NB4 (cell line): ENCODE measurements at regions not wholly inside any gene's neighbourhood (a gene's known extent, or its start where the extent isn't known, plus 50 kb on each side); places are given as distances from the start of the nearest gene placed in this dataset.
"Not testable (repeated sequence)": the region's sequence is repeated elsewhere in the genome, so short reads cannot be mapped to it uniquely, and the experiment has no call there.

Source experiments
- DNase-seq: peaks from one replicate; pipeline ENCODE4 v3.0.0; 2010; ENCODE audit warnings: low read depth
- H3K4me3 ChIP-seq: one replicate; pipeline ENCODE4 v1.5.1; 2011; ENCODE audit warnings: mild to moderate bottlenecking, low read depth, low read length, moderate library complexity
- CTCF ChIP-seq: IDR thresholded peaks from one replicate; pipeline ENCODE4 v1.5.1; 2012; ENCODE audit warnings: low read depth, low read length
- MAX ChIP-seq: IDR thresholded peaks from 2 replicates; pipeline ENCODE4 v1.6.1; 2011; ENCODE audit warnings: low read depth, low read length
- MYC ChIP-seq: IDR thresholded peaks from 2 replicates; pipeline ENCODE4 v1.6.1; 2011; ENCODE audit warnings: low read depth, low read length
- POLR2A ChIP-seq: IDR thresholded peaks from 2 replicates; pipeline ENCODE4 v1.6.1; 2011; ENCODE audit warnings: mild to moderate bottlenecking; ENCODE audit not compliant: insufficient read length; ENCODE audit errors: extremely low read depth

- no peak for TF ChIP-seq POLR2A
- no peak for TF ChIP-seq MAX
- TF ChIP-seq MYC = no peak
- no peak for TF ChIP-seq CTCF
- no peak overlapping the region for H3K4me3 ChIP-seq
- DNase-seq = no peak
Measured at GRCh38 chr15:95075792-95076677, 844.7 kb downstream of the MCTP2 start.

GRCh38 chr15:95076678-95076990 lies 845.3 kb downstream of the MCTP2 start:
- TF ChIP-seq CTCF (no peak), MAX (no peak), MYC (no peak), POLR2A (no peak)
- no peak for DNase-seq
- no peak overlapping the region for H3K4me3 ChIP-seq

- H3K4me3 ChIP-seq = no peak overlapping the region
- DNase-seq = no peak
- TF ChIP-seq POLR2A = no peak
- TF ChIP-seq MAX = no peak
- no peak for TF ChIP-seq CTCF
- no peak for TF ChIP-seq MYC
Measured at GRCh38 chr15:95078003-95078402, 846.6 kb downstream of the MCTP2 start.

- not testable (repeated sequence) for H3K4me3 ChIP-seq, DNase-seq
Measured at GRCh38 chr15:95080228-95080627, 848.9 kb downstream of the MCTP2 start.

- TF ChIP-seq CTCF (no peak), MYC (no peak), POLR2A (no peak), MAX (no peak)
- DNase-seq = no peak
- H3K4me3 ChIP-seq = no peak overlapping the region
Measured at GRCh38 chr15:95085056-95085455, 853.7 kb downstream of the MCTP2 start.

GRCh38 chr15:95086531-95087252 lies 855.3 kb downstream of the MCTP2 start:
- TF ChIP-seq CTCF (no peak), POLR2A (no peak), MAX (no peak), MYC (no peak)
- DNase-seq = no peak
- H3K4me3 ChIP-seq = no peak overlapping the region
